Endothelial cell of umbilical vein (primary cell): ENCODE measurements at regions not wholly inside any gene's neighbourhood (a gene's known extent, or its start where the extent isn't known, plus 50 kb on each side); places are given as distances from the start of the nearest gene placed in this dataset.

Experiments used
- BruUV-seq: library from RNA; stranded (reverse); fragments of 400-500 nt; replicated peaks from 2 replicates; lab custom pipeline; 2021; lab: Mats Ljungman, UMichigan
- CTCF ChIA-PET: fragments of 300-600, 350-600 bp; sonication (Branson Sonifier 250); formaldehyde crosslinking; loops from one replicate; lab custom pipeline; 2021; ENCODE audit warnings: antibody characterized with exemption, inconsistent platforms; lab: Charles Lee
- POLR2A ChIA-PET: fragments of 300-600, 350-600 bp; sonication (Branson Sonifier 250); formaldehyde crosslinking; loops from one replicate; lab custom pipeline; 2021; ENCODE audit warnings: antibody characterized with exemption, inconsistent platforms; lab: Charles Lee
- DNase-seq: peaks from one replicate; pipeline ENCODE4 v3.0.0-alpha.2; 2011; ENCODE audit warnings: low read depth, low spot score
- FAIRE-seq: peaks from 2 replicates; lab custom pipeline; 2011; peaks lifted over from hg19 to GRCh38; lab: Jason Lieb, UNC
- H2AFZ ChIP-seq: 2 replicates; pipeline ENCODE4 v1.6.0; 2012; ENCODE audit warnings: low read depth, low read length, control low read depth, inconsistent platforms
- H3K27ac ChIP-seq: 2 replicates; pipeline ENCODE4 v1.5.1; 2011; ENCODE audit warnings: low read depth, mild to moderate bottlenecking, control low read depth, low read length, moderate library complexity; ENCODE audit not compliant: insufficient read depth
- H3K27me3 ChIP-seq, 2 experiments: 2 replicates each; pipeline versions ENCODE4 v1.6.0 to v1.6.1; 2011; ENCODE audit warnings: low read length in 2 of 2, mixed read lengths in 1 of 2; ENCODE audit not compliant: control insufficient read depth in 2 of 2, insufficient read depth in 2 of 2
- H3K36me3 ChIP-seq, 2 experiments: 2 replicates in 1 of 2; 3 replicates in 1 of 2; pipeline ENCODE4 v1.5.1; 2011; ENCODE audit warnings: low read length in 2 of 2, mild to moderate bottlenecking in 1 of 2, moderate library complexity in 1 of 2; ENCODE audit not compliant: control insufficient read depth in 2 of 2, insufficient read depth in 2 of 2; ENCODE audit errors: extremely low read depth in 1 of 2
- H3K4me1 ChIP-seq: 3 replicates; pipeline ENCODE4 v1.5.1; 2011; ENCODE audit warnings: mild to moderate bottlenecking, low read length; ENCODE audit not compliant: control insufficient read depth, insufficient read depth; ENCODE audit errors: extremely low read depth
- H3K4me2 ChIP-seq: 2 replicates; pipeline ENCODE4 v1.6.1; 2011; ENCODE audit warnings: low read length, control low read depth, mixed read lengths; ENCODE audit not compliant: insufficient read depth
- H3K4me3 ChIP-seq, 3 experiments: fragments of 200-600 bp in 1 of 3; sonication (generic), shearing (Covaris generic) in 1 of 3; replicated peaks in 1 of 3; 2 replicates each; pipeline ENCODE4 v1.5.1; 2011 to 2016; ENCODE audit warnings: control low read depth in 3 of 3, low read length in 3 of 3, mild to moderate bottlenecking in 2 of 3, inconsistent platforms in 1 of 3, low read depth in 1 of 3, moderate library complexity in 1 of 3; ENCODE audit not compliant: insufficient read depth in 1 of 3
- H3K79me2 ChIP-seq: 2 replicates; pipeline ENCODE4 v1.6.0; 2012; ENCODE audit warnings: low read length, inconsistent platforms; ENCODE audit not compliant: control insufficient read depth, insufficient read depth
- H3K9ac ChIP-seq: replicated peaks from 2 replicates; pipeline ENCODE3; 2011; ENCODE audit warnings: low read length, control low read depth; ENCODE audit not compliant: insufficient read depth; ENCODE audit errors: extremely low read depth
- H3K9me1 ChIP-seq: replicated peaks from 3 replicates; pipeline ENCODE4 v1.6.0; 2011; ENCODE audit warnings: mild to moderate bottlenecking, low read length; ENCODE audit not compliant: control insufficient read depth, insufficient read depth; ENCODE audit errors: extremely low read depth
- H3K9me3 ChIP-seq: replicated peaks from 2 replicates; pipeline ENCODE4 v1.5.1; 2012; ENCODE audit warnings: low read length, inconsistent platforms; ENCODE audit not compliant: control insufficient read depth, insufficient read depth
- H4K20me1 ChIP-seq: replicated peaks from 2 replicates; pipeline ENCODE3; 2011; ENCODE audit warnings: mild to moderate bottlenecking, low read length; ENCODE audit not compliant: control insufficient read depth, insufficient read depth; ENCODE audit errors: extremely low read depth
- CTCF ChIP-seq, 2 donors: IDR thresholded peaks; 1 replicate in 1 of 2; 2 replicates in 1 of 2; pipeline ENCODE4 v1.5.1; 2011; ENCODE audit warnings: low read length in 2 of 2, mild to moderate bottlenecking in 2 of 2, moderate library complexity in 2 of 2, control low read depth in 1 of 2, inconsistent platforms in 1 of 2, low read depth in 1 of 2; ENCODE audit not compliant: insufficient read depth in 1 of 2; ENCODE audit errors: extremely low read depth in 1 of 2
- EZH2 ChIP-seq: IDR thresholded peaks from 2 replicates; pipeline ENCODE4 v1.6.1; 2012; ENCODE audit warnings: borderline replicate concordance, low read depth, mild to moderate bottlenecking, moderate library complexity, low read length, inconsistent platforms; ENCODE audit not compliant: severe bottlenecking
- FOS ChIP-seq: IDR thresholded peaks from 2 replicates; pipeline ENCODE4 v1.6.1; 2011; ENCODE audit warnings: mild to moderate bottlenecking, low read length, moderate library complexity, borderline replicate concordance; ENCODE audit not compliant: insufficient read depth
- GATA2 ChIP-seq: IDR thresholded peaks from 2 replicates; pipeline ENCODE4 v1.7.0; 2011; ENCODE audit warnings: low read depth, mild to moderate bottlenecking, moderate library complexity, mixed read lengths, low read length; ENCODE audit not compliant: insufficient read length, insufficient read depth
- JUN ChIP-seq: IDR thresholded peaks from 2 replicates; pipeline ENCODE4 v1.6.1; 2011; ENCODE audit warnings: borderline replicate concordance, low read depth; ENCODE audit not compliant: insufficient read length, insufficient read depth
- MYC ChIP-seq: IDR thresholded peaks from one replicate; pipeline ENCODE4 v1.6.1; 2011; ENCODE audit warnings: mild to moderate bottlenecking, low read depth, low read length
- POLR2A ChIP-seq: IDR thresholded peaks from 2 replicates; pipeline ENCODE4 v1.6.1; 2012; ENCODE audit warnings: low read depth, mild to moderate bottlenecking, control low read depth, low read length
- POLR2AphosphoS5 ChIP-seq: IDR thresholded peaks from 2 replicates; pipeline ENCODE4 v1.6.1; 2012; ENCODE audit warnings: low read depth, mild to moderate bottlenecking, control low read depth, low read length, moderate library complexity; ENCODE audit not compliant: insufficient read depth
- dilution Hi-C: fragments of 300-500 bp; cut with MboI; formaldehyde crosslinking; loops from one replicate; pipeline ENCODE4 v1.15.0; 2019; ENCODE audit warnings: low sequenced_read_pairs; ENCODE audit not compliant: extremely low pct_ligation_motif_present
- intact Hi-C: fragments of 100-400 bp; cut with micrococcal nuclease; formaldehyde crosslinking; loops from one replicate; pipeline ENCODE4 v1.10.0; 2022
- TF ChIP-seq, protein P1 (sequence below): IDR thresholded peaks from 2 replicates; pipeline ENCODE4 v1.6.1; 2011; ENCODE audit not compliant: insufficient read depth, insufficient read length

DNA sequence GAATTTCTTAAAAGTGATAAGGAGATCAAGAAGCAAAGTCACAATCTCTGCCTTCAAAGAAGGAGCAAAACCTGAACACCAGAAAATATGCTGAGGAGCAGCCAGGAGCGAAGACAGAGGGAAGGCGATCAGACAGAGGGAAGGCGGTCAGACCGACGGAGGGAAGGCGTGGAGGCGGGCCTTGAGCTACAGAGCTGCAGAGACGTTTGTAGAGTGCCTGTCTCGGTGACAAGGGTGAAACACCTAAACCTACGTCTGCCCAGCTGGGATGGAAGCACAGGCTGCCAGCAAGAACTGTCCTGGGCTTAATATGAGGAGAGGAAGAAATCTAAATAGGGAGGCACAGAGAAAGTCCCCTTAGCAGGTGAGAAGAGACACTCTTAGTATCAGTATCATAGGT, 476.0 kb downstream of the OCA2 start:
- no peaks in the 10 kb centered on the region for H4K20me1 ChIP-seq
- no peak for DNase-seq
- dilution Hi-C loops = no loop called here
- H3K27me3 ChIP-seq = no peaks in the 10 kb centered on the region
- no peaks in the 10 kb centered on the region for H3K36me3 ChIP-seq
- no peak overlapping the region for H3K27ac ChIP-seq
- BruUV-seq = no TSS peak
- no peak overlapping the region for H3K9ac ChIP-seq
- no peaks in the 10 kb centered on the region for H3K79me2 ChIP-seq
- H3K4me2 ChIP-seq = no peak overlapping the region
- POLR2A ChIA-PET = no interaction called here
- TF ChIP-seq GATA2 (no peak), POLR2A (no peak), POLR2AphosphoS5 (no peak), MYC (no peak), FOS (no peak), CTCF (IDR thresholded peaks at IDR 0.05; ENCODE audit: extremely low read depth in 1 of 2, insufficient read depth in 1 of 2, low read depth in 1 of 2, low read length in 2 of 2) (no peak), JUN (no peak), EZH2 (no peak)
- TF ChIP-seq, protein P1, sequence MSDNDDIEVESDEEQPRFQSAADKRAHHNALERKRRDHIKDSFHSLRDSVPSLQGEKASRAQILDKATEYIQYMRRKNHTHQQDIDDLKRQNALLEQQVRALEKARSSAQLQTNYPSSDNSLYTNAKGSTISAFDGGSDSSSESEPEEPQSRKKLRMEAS = no peak
- no peak for FAIRE-seq
- no peak overlapping the region for H3K4me3 ChIP-seq
- CTCF ChIA-PET = no interaction called here
- H3K9me3 ChIP-seq = peaks cover 3% of the 10 kb centered on the region
- no peaks in the 10 kb centered on the region for H3K9me1 ChIP-seq
- no peaks in the 10 kb centered on the region for H3K4me1 ChIP-seq
- intact Hi-C loops = no loop called here
- H2AFZ ChIP-seq = no peak overlapping the region
